HFF-Myc (cell line): ENCODE measurements at regions not wholly inside any gene's neighbourhood (a gene's known extent, or its start where the extent isn't known, plus 50 kb on each side); places are given as distances from the start of the nearest gene placed in this dataset.

ENCODE experiments used
- DNase-seq: peaks from one replicate; pipeline ENCODE4 v3.0.0-alpha.2; 2011; ENCODE audit warnings: low read depth; ENCODE audit errors: extremely low read depth
- H3K4me3 ChIP-seq: replicated peaks from 2 replicates; pipeline ENCODE4 v1.5.1; 2011; ENCODE audit warnings: low read depth, mild to moderate bottlenecking, control low read depth, low read length
- TF ChIP-seq, protein P1 (sequence below): IDR thresholded peaks from 2 replicates; pipeline ENCODE4 v1.5.1; 2012; ENCODE audit warnings: mild to moderate bottlenecking, low read depth, low read length, control low read depth; ENCODE audit errors: missing control alignments

DNA sequence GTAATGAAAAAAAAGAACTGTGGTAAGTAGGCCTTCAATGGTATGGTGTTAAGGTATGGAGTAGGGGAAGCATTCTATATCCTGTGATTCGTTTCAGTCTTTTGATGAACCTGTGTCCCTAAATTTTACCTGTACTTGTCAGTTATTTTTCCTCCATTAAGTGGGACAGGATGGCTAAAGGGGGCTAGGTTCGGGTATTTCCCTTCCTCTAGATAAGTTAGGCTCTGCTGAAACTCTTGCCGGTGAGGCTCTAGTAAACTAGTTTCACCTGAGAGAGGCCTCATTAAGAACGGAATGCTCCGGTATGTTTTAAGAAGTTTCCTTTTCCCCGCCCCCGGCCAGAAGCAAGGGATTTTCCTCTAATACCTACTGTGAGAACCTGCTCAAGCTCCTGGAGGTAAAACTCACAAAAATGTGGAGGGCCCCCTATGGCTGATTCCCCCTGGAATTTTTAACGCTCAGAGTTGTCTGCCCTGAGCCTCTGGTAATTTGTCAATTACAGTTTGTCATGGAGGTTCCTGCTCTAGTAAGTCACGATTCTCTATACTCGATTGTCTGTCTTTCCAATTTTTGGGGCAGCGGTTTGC lies 87.7 kb downstream of the MACIR start:
- H3K4me3 ChIP-seq: no peak overlapping the region
- TF ChIP-seq, protein P1, sequence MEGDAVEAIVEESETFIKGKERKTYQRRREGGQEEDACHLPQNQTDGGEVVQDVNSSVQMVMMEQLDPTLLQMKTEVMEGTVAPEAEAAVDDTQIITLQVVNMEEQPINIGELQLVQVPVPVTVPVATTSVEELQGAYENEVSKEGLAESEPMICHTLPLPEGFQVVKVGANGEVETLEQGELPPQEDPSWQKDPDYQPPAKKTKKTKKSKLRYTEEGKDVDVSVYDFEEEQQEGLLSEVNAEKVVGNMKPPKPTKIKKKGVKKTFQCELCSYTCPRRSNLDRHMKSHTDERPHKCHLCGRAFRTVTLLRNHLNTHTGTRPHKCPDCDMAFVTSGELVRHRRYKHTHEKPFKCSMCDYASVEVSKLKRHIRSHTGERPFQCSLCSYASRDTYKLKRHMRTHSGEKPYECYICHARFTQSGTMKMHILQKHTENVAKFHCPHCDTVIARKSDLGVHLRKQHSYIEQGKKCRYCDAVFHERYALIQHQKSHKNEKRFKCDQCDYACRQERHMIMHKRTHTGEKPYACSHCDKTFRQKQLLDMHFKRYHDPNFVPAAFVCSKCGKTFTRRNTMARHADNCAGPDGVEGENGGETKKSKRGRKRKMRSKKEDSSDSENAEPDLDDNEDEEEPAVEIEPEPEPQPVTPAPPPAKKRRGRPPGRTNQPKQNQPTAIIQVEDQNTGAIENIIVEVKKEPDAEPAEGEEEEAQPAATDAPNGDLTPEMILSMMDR: no peak
- DNase-seq: no peak

DNA sequence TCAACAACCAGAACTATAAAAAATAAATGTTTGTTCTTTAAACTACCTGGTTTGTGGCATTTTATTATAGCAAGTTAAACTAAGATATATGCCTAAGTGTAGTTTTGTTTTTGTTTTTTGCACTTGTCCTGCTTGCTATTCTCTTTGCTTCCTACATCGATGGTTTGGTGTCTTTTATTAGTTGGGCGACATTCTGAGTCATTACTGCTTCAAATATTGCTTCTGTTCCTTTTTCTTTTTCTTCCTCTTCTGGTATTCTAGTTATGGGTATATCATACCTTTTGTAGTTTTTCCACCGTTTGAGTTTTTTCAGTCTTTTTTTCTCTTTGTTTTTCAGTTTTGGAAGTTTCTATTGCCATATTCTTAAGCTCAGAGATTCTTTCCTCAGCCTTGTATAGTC lies 86.9 kb downstream of the MACIR start:
- H3K4me3 ChIP-seq: no peak overlapping the region
- DNase-seq: no peak
- TF ChIP-seq, protein P1: no peak

DNA sequence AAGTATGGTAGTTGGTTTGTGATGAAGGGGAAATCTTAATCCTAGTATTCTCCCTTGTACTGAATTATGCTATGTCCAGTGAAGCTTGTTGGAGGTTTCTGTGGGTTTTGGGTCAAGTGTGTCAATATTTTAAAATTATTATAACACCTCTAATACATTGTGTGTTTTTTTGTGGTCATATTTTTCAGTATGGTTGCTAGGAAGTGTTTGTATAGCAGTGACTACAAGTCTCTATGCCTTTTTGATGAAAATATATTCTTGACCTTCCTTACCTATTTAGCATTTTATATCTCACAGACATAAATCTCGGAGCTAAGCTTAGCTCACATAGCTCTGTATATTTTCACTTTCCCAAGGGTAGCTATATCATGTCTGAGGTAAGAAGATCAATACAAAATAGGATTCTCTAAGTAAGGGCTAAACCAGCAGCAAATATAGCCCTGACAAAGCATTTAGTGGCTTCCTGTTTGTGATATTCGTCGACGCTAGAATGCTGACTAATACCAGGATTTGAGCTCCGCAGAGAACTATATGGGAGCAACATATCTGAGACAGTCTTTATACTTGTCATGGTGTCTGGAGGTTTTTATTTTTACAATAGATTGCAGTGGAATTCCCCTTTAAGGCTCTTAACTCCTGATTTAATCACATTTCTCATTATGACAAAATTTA lies 82.3 kb downstream of the MACIR start:
- TF ChIP-seq, protein P1: no peak
- no peak for DNase-seq
- H3K4me3 ChIP-seq: no peak overlapping the region

DNA sequence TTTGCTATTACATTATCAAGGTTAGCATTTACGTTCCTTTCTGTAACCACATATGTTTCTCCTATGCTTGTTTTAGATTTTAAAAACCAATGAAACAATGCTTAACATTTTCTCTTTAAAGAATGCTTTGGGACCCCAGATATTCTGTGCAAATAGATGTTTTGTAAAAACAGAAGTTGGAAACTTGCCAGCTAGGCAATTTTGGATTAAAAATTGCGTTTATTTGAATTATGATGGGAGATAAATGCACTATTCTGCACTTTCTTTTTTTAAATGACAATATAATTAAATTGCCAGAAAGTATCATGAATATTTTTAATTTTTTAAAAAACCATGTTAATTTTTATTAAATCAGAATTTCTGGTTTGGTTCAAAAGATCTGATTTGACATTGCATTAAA lies 81.6 kb downstream of the MACIR start:
- DNase-seq: no peak
- no peak overlapping the region for H3K4me3 ChIP-seq
- TF ChIP-seq, protein P1: no peak

DNA sequence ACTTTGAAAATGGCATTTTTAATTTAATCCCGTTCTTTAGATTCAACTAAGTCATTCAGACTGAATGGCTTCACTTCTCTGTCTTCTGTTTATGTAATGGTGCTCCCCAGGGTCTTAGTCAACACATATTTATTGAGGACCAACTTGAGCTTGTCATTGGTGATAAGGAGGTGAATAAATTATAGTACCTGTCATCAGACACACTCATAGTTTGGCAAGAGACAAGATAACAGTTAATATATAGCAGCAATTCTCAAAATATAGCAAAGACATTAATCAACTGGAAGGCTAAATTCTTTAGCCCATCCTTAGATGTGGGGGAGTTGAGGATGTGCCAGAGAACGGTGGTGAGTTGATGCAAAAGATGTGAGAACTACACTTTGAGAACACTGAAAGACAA lies 78.4 kb downstream of the MACIR start:
- DNase-seq: no peak
- no peak overlapping the region for H3K4me3 ChIP-seq
- TF ChIP-seq, protein P1: no peak

DNA sequence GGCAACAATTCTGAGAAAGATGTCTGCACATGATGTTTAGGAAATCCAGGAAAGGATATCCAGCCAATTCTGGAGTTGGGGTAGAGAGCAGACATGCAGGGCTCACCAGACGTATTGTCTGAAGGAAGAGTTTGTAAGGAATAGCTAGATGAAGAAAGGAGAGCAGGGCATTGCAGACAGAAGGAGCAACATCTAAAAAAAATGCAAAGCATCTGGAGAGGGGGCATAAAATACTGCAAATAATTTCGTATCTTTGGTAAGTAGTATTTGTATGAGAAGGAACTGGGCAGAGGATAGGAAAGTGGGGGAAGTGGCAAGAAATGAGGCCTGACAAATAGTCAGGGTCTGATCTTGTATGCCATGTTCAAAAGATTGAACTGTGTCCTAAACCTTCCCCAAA lies 74.8 kb downstream of the MACIR start:
- no peak for DNase-seq
- H3K4me3 ChIP-seq: no peak overlapping the region
- TF ChIP-seq, protein P1: no peak

DNA sequence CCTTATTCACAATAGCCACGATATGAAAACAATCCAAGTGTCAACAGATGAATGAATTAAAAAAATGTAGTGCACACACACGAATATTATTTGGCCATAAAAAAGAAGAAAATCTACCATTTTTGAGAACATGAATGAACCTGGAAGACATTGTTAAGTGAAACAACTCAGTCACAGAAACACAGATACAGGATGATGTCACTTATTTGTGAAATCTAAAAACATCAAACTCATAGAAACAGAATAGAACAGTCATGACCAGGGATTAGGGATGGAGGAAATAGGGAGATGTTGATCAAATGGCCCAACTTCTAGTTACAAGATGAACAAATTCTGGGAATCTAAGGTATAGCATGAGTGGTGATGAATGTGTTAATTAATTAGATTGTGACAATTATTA lies 72.3 kb downstream of the MACIR start:
- DNase-seq: no peak
- no peak overlapping the region for H3K4me3 ChIP-seq
- TF ChIP-seq, protein P1: no peak
